Esophagus mucosa (tissue), 1 donor: ENCODE measurements at regions not wholly inside any gene's neighbourhood (a gene's known extent, or its start where the extent isn't known, plus 50 kb on each side); places are given as distances from the start of the nearest gene placed in this dataset.
"Not testable (repeated sequence)": the region's sequence is repeated elsewhere in the genome, so short reads cannot be mapped to it uniquely, and the experiment has no call there.

Experiments used
- ATAC-seq: fragments of 200-7000 bp; cut with Tn5 transposase; one replicate; pipeline ENCODE4 v1.9.1; 2020
- donor health status: DM: yes; HTN: yes; CAD: no.

- no peak for ATAC-seq
Observed at GRCh38 chr4:127015667-127016117, 617.1 kb upstream of the INTU start.

- ATAC-seq: no peak
Observed at GRCh38 chr4:127018381-127018780, 614.4 kb upstream of the INTU start.

GRCh38 chr4:127020831-127021230 lies 611.9 kb upstream of the INTU start:
- not testable (repeated sequence) for ATAC-seq

- ATAC-seq: no peak
Observed at GRCh38 chr4:127036296-127036695, 596.5 kb upstream of the INTU start.

GRCh38 chr4:127045861-127046260 lies 586.9 kb upstream of the INTU start:
- peak; percentile 47 for ATAC-seq

GRCh38 chr4:127047930-127048329 lies 584.8 kb upstream of the INTU start:
- no peak for ATAC-seq

- ATAC-seq: no peak
Observed at GRCh38 chr4:127048376-127049044, 584.2 kb upstream of the INTU start.

GRCh38 chr4:127049526-127049925 lies 583.2 kb upstream of the INTU start:
- no peak for ATAC-seq

- no peak for ATAC-seq
Observed at GRCh38 chr4:127052742-127053141, 580.0 kb upstream of the INTU start.

- peak; percentile 46 for ATAC-seq
Observed at GRCh38 chr4:127055357-127055756, 577.4 kb upstream of the INTU start.

GRCh38 chr4:127069675-127070074 lies 563.1 kb upstream of the INTU start:
- no peak for ATAC-seq

- no peak for ATAC-seq
Observed at GRCh38 chr4:127071443-127071842, 561.3 kb upstream of the INTU start.

GRCh38 chr4:127080141-127080540 lies 552.6 kb upstream of the INTU start:
- ATAC-seq: no peak

- no peak for ATAC-seq
Observed at GRCh38 chr4:127081041-127081440, 551.7 kb upstream of the INTU start.

GRCh38 chr4:127082986-127083385 lies 549.8 kb upstream of the INTU start:
- no peak for ATAC-seq

- ATAC-seq: no peak
Observed at GRCh38 chr4:127084666-127085065, 548.1 kb upstream of the INTU start.

- no peak for ATAC-seq
Observed at GRCh38 chr4:127097061-127097460, 535.7 kb upstream of the INTU start.

GRCh38 chr4:127102361-127102760 lies 530.4 kb upstream of the INTU start:
- ATAC-seq: no peak

- ATAC-seq: no peak
Observed at GRCh38 chr4:127103681-127104115, 529.1 kb upstream of the INTU start.

GRCh38 chr4:127113844-127114362 lies 518.9 kb upstream of the INTU start:
- no peak for ATAC-seq

- no peak for ATAC-seq
Observed at GRCh38 chr4:127118681-127119080, 514.1 kb upstream of the INTU start.

GRCh38 chr4:127120441-127121090 lies 512.2 kb upstream of the INTU start:
- ATAC-seq: no peak

GRCh38 chr4:127124919-127125318 lies 507.8 kb upstream of the INTU start:
- no peak for ATAC-seq

GRCh38 chr4:127126718-127127117 lies 506.0 kb upstream of the INTU start:
- no peak for ATAC-seq
